ENCODE measurements at regions not wholly inside any gene's neighbourhood (a gene's known extent, or its start where the extent isn't known, plus 50 kb on each side); places are given as distances from the start of the nearest gene placed in this dataset.

DNA sequence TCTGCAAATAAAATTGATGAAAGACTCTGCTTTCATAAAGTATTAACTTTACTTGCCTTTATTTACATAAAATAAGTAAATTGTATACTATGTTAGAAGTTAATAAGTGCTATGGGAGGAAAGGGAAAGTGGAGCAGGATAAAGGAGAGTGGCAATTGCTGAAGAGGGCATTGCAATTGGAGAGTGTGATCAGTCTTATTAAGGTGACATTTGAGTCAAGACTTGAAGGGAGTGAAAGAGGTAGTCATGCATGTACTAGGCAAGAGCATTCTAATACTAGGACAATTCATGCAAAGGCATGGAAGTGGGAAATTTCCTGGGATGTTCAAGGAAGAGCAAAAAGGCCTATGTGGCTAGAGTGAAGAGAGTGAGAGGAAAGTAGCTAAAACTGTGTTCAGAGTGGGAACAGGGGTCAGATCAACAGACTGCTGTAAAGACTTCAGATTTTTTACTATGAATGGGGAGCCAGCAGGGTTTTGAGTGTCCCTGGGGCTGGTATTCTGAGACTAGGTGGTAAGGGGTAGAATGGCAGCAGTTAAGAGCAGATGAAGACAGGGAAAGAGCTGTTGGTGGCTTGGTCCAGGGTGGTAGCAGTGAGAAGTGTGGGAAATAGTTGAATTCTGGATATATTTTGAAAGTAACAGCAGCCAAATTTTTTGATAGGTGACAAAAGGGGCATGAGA is 182.3 kb upstream of the RIOK2 start:
- TF ChIP-seq ZNF138 (tag by site-specific recombination; IDR thresholded peaks at IDR 0.05; ENCODE audit: borderline replicate concordance) (no peak), ZFP37 (tag by site-specific recombination; IDR thresholded peaks at IDR 0.05) (no peak), SALL2 (tag by site-specific recombination; IDR thresholded peaks at IDR 0.05; ENCODE audit: borderline replicate concordance) (no peak), ZNF423 (tag by site-specific recombination; IDR thresholded peaks at IDR 0.05) (no peak), ZNF311 (tag by site-specific recombination; IDR thresholded peaks at IDR 0.05; ENCODE audit: borderline replicate concordance) (no peak)
- TF ChIP-seq, protein P1, sequence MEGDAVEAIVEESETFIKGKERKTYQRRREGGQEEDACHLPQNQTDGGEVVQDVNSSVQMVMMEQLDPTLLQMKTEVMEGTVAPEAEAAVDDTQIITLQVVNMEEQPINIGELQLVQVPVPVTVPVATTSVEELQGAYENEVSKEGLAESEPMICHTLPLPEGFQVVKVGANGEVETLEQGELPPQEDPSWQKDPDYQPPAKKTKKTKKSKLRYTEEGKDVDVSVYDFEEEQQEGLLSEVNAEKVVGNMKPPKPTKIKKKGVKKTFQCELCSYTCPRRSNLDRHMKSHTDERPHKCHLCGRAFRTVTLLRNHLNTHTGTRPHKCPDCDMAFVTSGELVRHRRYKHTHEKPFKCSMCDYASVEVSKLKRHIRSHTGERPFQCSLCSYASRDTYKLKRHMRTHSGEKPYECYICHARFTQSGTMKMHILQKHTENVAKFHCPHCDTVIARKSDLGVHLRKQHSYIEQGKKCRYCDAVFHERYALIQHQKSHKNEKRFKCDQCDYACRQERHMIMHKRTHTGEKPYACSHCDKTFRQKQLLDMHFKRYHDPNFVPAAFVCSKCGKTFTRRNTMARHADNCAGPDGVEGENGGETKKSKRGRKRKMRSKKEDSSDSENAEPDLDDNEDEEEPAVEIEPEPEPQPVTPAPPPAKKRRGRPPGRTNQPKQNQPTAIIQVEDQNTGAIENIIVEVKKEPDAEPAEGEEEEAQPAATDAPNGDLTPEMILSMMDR (tag by site-specific recombination; IDR thresholded peaks at IDR 0.05): no peak
